SU-DHL-6 (cell line): ENCODE measurements at regions not wholly inside any gene's neighbourhood (a gene's known extent, or its start where the extent isn't known, plus 50 kb on each side); places are given as distances from the start of the nearest gene placed in this dataset.

Experiments
- H2AFZ ChIP-seq: fragments of 200-600 bp; sonication (generic); 2 replicates; pipeline ENCODE4 v1.6.1; 2014; ENCODE audit warnings: low read depth, mild to moderate bottlenecking, moderate library complexity, mixed read lengths, antibody characterized with exemption, low read length; ENCODE audit not compliant: severe bottlenecking
- H3F3A ChIP-seq: fragments of 200-600 bp; shearing (Covaris generic); 2 replicates; pipeline ENCODE4 v1.6.0; 2016; ENCODE audit warnings: antibody characterized with exemption, mild to moderate bottlenecking; ENCODE audit not compliant: insufficient read depth
- H3K27ac ChIP-seq: fragments of 200-600 bp; sonication (generic); 2 replicates; pipeline ENCODE4 v1.5.1; 2016; ENCODE audit warnings: low read depth, mild to moderate bottlenecking, low read length, moderate library complexity, mixed read lengths
- H3K27me3 ChIP-seq: fragments of 200-600 bp; sonication (generic), shearing (Covaris generic); 2 replicates; pipeline ENCODE4 v1.6.0; 2014; ENCODE audit warnings: mild to moderate bottlenecking, low read length
- H3K36me3 ChIP-seq: fragments of 200-600 bp; sonication (generic); 2 replicates; pipeline ENCODE4 v1.6.1; 2014; ENCODE audit warnings: mild to moderate bottlenecking, low read length, mixed read lengths
- H3K4me2 ChIP-seq: fragments of 300-600, 200-600 bp; shearing (Covaris generic), sonication (generic); 2 replicates; pipeline ENCODE4 v1.6.0; 2014; ENCODE audit warnings: low read length, low read depth, mild to moderate bottlenecking; ENCODE audit not compliant: poor library complexity, severe bottlenecking
- H3K4me3 ChIP-seq: fragments of 200-600 bp; sonication (generic); 2 replicates; pipeline ENCODE4 v1.5.1; 2014; ENCODE audit warnings: antibody characterized with exemption, low read length, mild to moderate bottlenecking, mixed read lengths; ENCODE audit not compliant: insufficient read depth, poor library complexity, severe bottlenecking
- H3K79me2 ChIP-seq: fragments of 200-600 bp; sonication (generic); 2 replicates; pipeline ENCODE4 v1.6.1; 2014; ENCODE audit warnings: mild to moderate bottlenecking, low read length, moderate library complexity; ENCODE audit not compliant: insufficient read depth
- H3K9ac ChIP-seq: fragments of 200-600 bp; sonication (generic); 2 replicates; pipeline ENCODE4 v1.7.0; 2014; ENCODE audit warnings: mild to moderate bottlenecking, low read length
- H3K9me2 ChIP-seq: fragments of 200-600 bp; sonication (generic); replicated peaks from 2 replicates; pipeline ENCODE4 v1.6.1; 2014; ENCODE audit warnings: low read length; ENCODE audit not compliant: insufficient read depth
- H3K9me3 ChIP-seq: fragments of 200-600 bp; sonication (generic); 2 replicates; pipeline ENCODE4 v1.6.1; 2014; ENCODE audit warnings: low read length, mixed read lengths; ENCODE audit not compliant: insufficient read depth
- H4K20me1 ChIP-seq: fragments of 200-600 bp; sonication (generic); 2 replicates; pipeline ENCODE4 v1.6.1; 2014; ENCODE audit warnings: low read depth, mild to moderate bottlenecking, antibody characterized with exemption, low read length, moderate library complexity, mixed read lengths
- EZH2phosphoT487 ChIP-seq: fragments of 200-600 bp; sonication (generic), shearing (Covaris generic); conservative IDR thresholded peaks from 2 replicates; pipeline ENCODE4 v1.6.1; 2018; ENCODE audit warnings: mild to moderate bottlenecking, antibody characterized with exemption, low read length, moderate library complexity, mixed read lengths
- TF ChIP-seq, protein P1 (sequence below): fragments of 200-600 bp; sonication (generic); IDR thresholded peaks from one replicate; pipeline ENCODE4 v1.5.1; 2017; ENCODE audit warnings: antibody characterized with exemption, mild to moderate bottlenecking, low read length, moderate library complexity; ENCODE audit not compliant: insufficient read depth, poor library complexity, severe bottlenecking

GRCh38 chr2:208929139-208929864 lies 494.5 kb upstream of the MAP2 start:
- no peaks in the 10 kb centered on the region for H3K27me3 ChIP-seq
- H3K9ac ChIP-seq, result no peak overlapping the region
- no peak overlapping the region for H3K27ac ChIP-seq
- no peak overlapping the region for H2AFZ ChIP-seq
- TF ChIP-seq, protein P1, sequence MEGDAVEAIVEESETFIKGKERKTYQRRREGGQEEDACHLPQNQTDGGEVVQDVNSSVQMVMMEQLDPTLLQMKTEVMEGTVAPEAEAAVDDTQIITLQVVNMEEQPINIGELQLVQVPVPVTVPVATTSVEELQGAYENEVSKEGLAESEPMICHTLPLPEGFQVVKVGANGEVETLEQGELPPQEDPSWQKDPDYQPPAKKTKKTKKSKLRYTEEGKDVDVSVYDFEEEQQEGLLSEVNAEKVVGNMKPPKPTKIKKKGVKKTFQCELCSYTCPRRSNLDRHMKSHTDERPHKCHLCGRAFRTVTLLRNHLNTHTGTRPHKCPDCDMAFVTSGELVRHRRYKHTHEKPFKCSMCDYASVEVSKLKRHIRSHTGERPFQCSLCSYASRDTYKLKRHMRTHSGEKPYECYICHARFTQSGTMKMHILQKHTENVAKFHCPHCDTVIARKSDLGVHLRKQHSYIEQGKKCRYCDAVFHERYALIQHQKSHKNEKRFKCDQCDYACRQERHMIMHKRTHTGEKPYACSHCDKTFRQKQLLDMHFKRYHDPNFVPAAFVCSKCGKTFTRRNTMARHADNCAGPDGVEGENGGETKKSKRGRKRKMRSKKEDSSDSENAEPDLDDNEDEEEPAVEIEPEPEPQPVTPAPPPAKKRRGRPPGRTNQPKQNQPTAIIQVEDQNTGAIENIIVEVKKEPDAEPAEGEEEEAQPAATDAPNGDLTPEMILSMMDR, result no peak
- TF ChIP-seq EZH2phosphoT487, result no peak
- no peaks in the 10 kb centered on the region for H3K9me3 ChIP-seq
- no peaks in the 10 kb centered on the region for H3K36me3 ChIP-seq
- no peaks in the 10 kb centered on the region for H3F3A ChIP-seq
- H3K4me2 ChIP-seq, result no peak overlapping the region
- no peaks in the 10 kb centered on the region for H4K20me1 ChIP-seq
- no peak overlapping the region for H3K4me3 ChIP-seq
- H3K79me2 ChIP-seq, result no peaks in the 10 kb centered on the region
- no peaks in the 10 kb centered on the region for H3K9me2 ChIP-seq

- no peak overlapping the region for H2AFZ ChIP-seq
- H3F3A ChIP-seq, result no peaks in the 10 kb centered on the region
- no peaks in the 10 kb centered on the region for H4K20me1 ChIP-seq
- no peak overlapping the region for H3K4me2 ChIP-seq
- H3K27me3 ChIP-seq, result no peaks in the 10 kb centered on the region
- H3K27ac ChIP-seq, result no peak overlapping the region
- no peaks in the 10 kb centered on the region for H3K36me3 ChIP-seq
- no peaks in the 10 kb centered on the region for H3K79me2 ChIP-seq
- no peak overlapping the region for H3K4me3 ChIP-seq
- H3K9me3 ChIP-seq, result no peaks in the 10 kb centered on the region
- TF ChIP-seq, protein P1, result no peak
- no peak for TF ChIP-seq EZH2phosphoT487
- H3K9ac ChIP-seq, result no peak overlapping the region
- H3K9me2 ChIP-seq, result no peaks in the 10 kb centered on the region
Observed at GRCh38 chr2:208929894-208930427, 493.9 kb upstream of the MAP2 start.

GRCh38 chr2:208935531-208935930 lies 488.3 kb upstream of the MAP2 start:
- H3K27ac ChIP-seq, result no peak overlapping the region
- H4K20me1 ChIP-seq, result no peaks in the 10 kb centered on the region
- H3K9me3 ChIP-seq, result no peaks in the 10 kb centered on the region
- H3K36me3 ChIP-seq, result no peaks in the 10 kb centered on the region
- H3K4me2 ChIP-seq, result no peak overlapping the region
- no peak overlapping the region for H3K4me3 ChIP-seq
- no peak overlapping the region for H2AFZ ChIP-seq
- H3K9me2 ChIP-seq, result no peaks in the 10 kb centered on the region
- H3K9ac ChIP-seq, result no peak overlapping the region
- no peak for TF ChIP-seq EZH2phosphoT487
- TF ChIP-seq, protein P1, result no peak
- no peaks in the 10 kb centered on the region for H3K27me3 ChIP-seq
- no peaks in the 10 kb centered on the region for H3F3A ChIP-seq
- H3K79me2 ChIP-seq, result no peaks in the 10 kb centered on the region
